ENCODE measurements at regions not wholly inside any gene's neighbourhood (a gene's known extent, or its start where the extent isn't known, plus 50 kb on each side); places are given as distances from the start of the nearest gene placed in this dataset.

DNA sequence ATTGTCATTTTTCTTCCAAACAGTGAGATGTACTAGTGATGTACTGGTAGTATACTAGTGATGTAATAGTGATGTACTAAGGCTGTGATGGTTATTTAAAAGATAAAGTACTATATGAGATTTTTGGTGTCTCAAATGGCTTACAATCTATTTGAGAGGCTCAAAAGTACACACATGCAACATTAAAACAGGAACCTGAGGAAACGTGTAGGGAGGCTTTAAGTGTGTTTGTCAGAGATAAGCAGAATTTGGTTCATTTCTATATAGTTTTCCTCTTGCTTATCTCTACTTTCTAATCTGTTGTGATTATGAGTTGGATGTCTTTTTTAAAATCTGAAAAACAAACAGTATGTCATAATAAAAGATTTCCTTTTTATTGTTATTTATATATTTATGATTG lies 100.9 kb upstream of the SERTAD2 start:
- TF ChIP-seq, protein P1, sequence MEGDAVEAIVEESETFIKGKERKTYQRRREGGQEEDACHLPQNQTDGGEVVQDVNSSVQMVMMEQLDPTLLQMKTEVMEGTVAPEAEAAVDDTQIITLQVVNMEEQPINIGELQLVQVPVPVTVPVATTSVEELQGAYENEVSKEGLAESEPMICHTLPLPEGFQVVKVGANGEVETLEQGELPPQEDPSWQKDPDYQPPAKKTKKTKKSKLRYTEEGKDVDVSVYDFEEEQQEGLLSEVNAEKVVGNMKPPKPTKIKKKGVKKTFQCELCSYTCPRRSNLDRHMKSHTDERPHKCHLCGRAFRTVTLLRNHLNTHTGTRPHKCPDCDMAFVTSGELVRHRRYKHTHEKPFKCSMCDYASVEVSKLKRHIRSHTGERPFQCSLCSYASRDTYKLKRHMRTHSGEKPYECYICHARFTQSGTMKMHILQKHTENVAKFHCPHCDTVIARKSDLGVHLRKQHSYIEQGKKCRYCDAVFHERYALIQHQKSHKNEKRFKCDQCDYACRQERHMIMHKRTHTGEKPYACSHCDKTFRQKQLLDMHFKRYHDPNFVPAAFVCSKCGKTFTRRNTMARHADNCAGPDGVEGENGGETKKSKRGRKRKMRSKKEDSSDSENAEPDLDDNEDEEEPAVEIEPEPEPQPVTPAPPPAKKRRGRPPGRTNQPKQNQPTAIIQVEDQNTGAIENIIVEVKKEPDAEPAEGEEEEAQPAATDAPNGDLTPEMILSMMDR (IDR thresholded peaks at IDR 0.05), result no peak
- no peak for TF ChIP-seq POLR2A (IDR thresholded peaks at IDR 0.05)
- no peak for TF ChIP-seq POLR2AphosphoS5 (IDR thresholded peaks at IDR 0.05)
